Fibroblast of pulmonary artery (primary cell): ENCODE measurements at regions not wholly inside any gene's neighbourhood (a gene's known extent, or its start where the extent isn't known, plus 50 kb on each side); places are given as distances from the start of the nearest gene placed in this dataset.

Experiments used
- DNase-seq: peaks from one replicate; pipeline ENCODE4 v3.0.0-alpha.2; 2010; ENCODE audit warnings: low read depth
- H3K4me3 ChIP-seq: replicated peaks from 2 replicates; pipeline ENCODE4 v1.5.1; 2011; ENCODE audit warnings: low read depth, mild to moderate bottlenecking, control low read depth, low read length, moderate library complexity
- TF ChIP-seq, protein P1 (sequence below): IDR thresholded peaks from 2 replicates; pipeline ENCODE4 v1.5.1; 2011; ENCODE audit warnings: mild to moderate bottlenecking, control low read depth, low read length, inconsistent platforms; ENCODE audit errors: missing control alignments

DNA sequence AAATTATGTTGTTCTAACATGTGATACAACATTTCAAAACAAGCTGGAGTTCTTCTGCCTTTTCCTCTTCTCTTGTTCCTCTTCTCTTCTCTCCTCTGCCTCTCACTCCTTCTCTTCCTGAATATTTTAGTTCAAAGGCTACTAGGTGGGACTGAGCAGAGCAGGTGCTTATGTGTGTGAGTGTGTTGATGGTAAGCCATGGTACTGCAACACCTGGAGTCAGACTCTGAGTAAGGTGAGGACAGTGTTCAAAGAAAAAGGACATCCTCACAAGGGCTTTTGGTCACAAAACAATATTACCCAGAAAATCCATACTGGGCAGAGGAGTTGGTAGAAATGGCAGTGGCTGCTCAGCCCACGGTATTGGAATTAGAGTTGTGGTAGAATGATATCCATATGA lies 1188.7 kb downstream of the SLITRK1 start:
- H3K4me3 ChIP-seq, result no peak overlapping the region
- no peak for DNase-seq
- TF ChIP-seq, protein P1, sequence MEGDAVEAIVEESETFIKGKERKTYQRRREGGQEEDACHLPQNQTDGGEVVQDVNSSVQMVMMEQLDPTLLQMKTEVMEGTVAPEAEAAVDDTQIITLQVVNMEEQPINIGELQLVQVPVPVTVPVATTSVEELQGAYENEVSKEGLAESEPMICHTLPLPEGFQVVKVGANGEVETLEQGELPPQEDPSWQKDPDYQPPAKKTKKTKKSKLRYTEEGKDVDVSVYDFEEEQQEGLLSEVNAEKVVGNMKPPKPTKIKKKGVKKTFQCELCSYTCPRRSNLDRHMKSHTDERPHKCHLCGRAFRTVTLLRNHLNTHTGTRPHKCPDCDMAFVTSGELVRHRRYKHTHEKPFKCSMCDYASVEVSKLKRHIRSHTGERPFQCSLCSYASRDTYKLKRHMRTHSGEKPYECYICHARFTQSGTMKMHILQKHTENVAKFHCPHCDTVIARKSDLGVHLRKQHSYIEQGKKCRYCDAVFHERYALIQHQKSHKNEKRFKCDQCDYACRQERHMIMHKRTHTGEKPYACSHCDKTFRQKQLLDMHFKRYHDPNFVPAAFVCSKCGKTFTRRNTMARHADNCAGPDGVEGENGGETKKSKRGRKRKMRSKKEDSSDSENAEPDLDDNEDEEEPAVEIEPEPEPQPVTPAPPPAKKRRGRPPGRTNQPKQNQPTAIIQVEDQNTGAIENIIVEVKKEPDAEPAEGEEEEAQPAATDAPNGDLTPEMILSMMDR, result no peak

DNA sequence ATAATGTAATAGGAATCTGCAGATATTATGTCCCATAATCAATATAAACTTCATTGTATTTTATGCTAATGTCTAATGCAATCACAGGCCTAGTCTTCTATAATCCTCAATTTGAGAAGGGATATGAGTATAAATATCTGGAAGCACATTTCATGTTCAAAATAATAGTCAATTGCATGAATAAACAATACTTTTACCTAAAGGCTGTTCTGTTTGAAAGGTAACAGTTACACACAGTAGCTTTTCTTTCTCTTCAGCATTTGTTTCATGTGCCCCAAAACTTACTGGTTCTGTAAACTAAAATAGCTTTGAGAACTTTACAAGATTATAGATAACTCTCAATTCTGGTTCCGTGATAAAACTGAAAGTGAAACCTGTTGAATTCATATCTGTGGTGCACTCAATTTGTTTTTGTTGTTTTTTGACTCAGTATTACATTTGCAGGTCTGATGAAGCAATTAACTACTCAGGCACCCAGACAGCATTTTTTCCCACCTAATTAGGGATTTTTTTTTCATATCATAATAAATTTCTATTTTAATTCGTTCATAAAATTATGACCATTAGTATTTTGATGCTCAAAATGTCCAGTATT lies 1193.8 kb downstream of the SLITRK1 start:
- peak; percentile 26 for DNase-seq
- H3K4me3 ChIP-seq, result peak overlapping the region; percentile 43

DNA sequence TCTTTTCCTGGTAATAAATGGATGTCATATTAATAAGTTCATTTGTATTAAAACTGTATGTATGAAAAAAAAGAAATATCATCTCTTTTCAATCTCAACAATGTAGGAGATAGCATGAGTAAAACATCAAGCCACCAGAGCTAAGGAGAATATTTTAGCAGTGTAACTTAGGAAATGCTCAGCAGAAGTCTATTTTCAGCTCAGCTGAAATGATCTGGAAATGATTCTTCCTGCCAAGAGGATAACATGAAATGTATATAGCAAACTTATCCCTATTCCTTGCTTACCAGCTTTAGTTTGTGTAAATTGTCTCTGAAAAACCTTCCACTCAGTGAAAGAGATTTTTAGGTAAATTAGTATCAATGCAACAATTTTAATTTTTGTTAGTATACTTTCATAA lies 1194.4 kb downstream of the SLITRK1 start:
- no peak for DNase-seq
- no peak overlapping the region for H3K4me3 ChIP-seq
- TF ChIP-seq, protein P1, result no peak

More for the DNA sequence above, 1193.8 kb downstream of the SLITRK1 start:
- TF ChIP-seq, protein P1, result no peak

DNA sequence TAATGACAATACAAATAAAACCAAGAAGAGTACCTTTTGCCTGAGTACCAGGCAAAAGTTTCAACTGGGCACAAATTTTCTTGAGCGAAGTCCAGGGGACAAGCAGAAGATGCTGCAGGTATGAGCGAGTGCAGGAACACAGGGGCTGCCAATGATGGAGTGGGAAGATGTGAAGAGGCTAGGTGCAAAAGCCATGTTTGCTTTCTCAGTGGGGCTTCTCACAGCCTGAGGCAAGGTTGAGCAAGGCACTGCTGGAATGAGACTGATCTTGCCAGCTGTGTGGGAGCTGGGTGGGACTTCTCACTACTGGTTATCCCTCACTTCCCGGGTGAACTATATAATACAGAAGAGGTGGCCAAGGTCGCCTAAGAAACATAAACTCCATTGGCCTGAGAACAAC lies 1200.7 kb downstream of the SLITRK1 start:
- TF ChIP-seq, protein P1, result no peak
- DNase-seq, result no peak

DNA sequence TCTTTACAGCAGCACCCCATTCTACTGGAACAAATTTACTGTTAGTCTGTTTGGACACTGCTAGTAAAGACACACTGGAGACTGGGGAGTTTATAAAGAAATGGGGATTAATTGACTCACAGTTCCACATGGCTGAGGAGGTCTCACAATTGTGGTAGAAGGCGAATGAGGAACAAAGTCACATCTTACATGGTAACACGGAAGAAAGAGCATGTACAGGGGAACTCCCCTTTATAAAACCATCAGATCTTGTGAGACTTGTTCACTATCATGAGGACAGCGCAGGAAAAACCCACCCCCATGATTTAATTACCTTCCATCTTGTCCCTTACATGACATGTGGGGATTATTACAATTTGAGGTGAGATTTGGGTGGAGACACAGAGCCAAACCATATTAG lies 1204.2 kb downstream of the SLITRK1 start:
- TF ChIP-seq, protein P1, result no peak
- DNase-seq, result no peak
- no peak overlapping the region for H3K4me3 ChIP-seq

More for the DNA sequence above, 1200.7 kb downstream of the SLITRK1 start:
- H3K4me3 ChIP-seq, result no peak overlapping the region

DNA sequence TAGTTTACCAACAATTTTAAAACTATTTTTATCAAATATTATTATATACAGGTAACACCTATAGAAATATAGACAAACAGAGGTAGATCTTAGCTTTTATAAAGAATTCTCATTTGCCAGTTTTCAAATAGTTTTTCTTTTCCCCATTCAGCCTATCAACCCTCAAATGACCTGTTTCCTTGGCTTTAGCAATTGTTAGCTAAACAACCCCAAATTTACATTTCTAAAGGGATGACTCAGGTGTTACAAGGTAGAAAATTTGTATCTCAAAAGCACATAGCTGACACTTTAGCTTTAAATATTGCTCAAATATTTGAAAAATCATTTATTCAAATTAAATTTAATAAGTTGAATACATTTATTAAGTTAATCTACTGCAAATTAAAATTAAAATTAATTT lies 1207.2 kb downstream of the SLITRK1 start:
- TF ChIP-seq, protein P1, result no peak
- H3K4me3 ChIP-seq, result no peak overlapping the region
- DNase-seq, result no peak

DNA sequence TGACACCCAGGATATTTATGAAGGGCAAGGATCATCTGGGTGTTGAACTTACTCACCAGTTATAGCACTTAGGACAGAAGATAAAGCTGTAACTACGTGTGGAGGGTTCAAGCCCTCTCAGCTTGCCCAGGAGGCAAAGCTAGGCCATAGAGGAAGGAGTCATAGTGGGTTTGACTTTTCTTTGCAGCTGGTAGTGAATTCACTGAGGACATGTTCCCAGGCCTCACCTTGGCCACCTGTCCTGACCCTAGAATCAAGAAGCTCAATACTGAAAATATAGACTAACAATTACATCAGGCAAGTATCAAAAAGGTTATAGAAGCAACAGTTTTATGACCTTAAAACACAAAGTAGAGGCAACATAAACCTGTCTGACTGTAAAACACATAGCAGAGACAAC lies 1207.7 kb downstream of the SLITRK1 start:
- no peak for DNase-seq
- TF ChIP-seq, protein P1, result no peak
- H3K4me3 ChIP-seq, result no peak overlapping the region
